SIG-M5 treated with dmso at 0.1 percent for 504 hours (cell line): ENCODE measurements at regions not wholly inside any gene's neighbourhood (a gene's known extent, or its start where the extent isn't known, plus 50 kb on each side); places are given as distances from the start of the nearest gene placed in this dataset.

Source experiments
- DNase-seq: peaks from one replicate; lab custom pipeline; 2025; ENCODE audit not compliant: unreplicated experiment; lab: John Stamatoyannopoulos, UW

- no peak for DNase-seq
These were observed 78.7 kb upstream of the ATP2B2 start for GRCh38 chr3:10583798-10584708.

GRCh38 chr3:10585945-10586344 lies 80.6 kb upstream of the ATP2B2 start:
- no peak for DNase-seq

GRCh38 chr3:10594915-10595314 lies 89.5 kb upstream of the ATP2B2 start:
- peak; percentile 79 for DNase-seq

- no peak for DNase-seq
These were observed 91.5 kb upstream of the ATP2B2 start for GRCh38 chr3:10596746-10597448.

- DNase-seq = no peak
These were observed 92.3 kb upstream of the ATP2B2 start for GRCh38 chr3:10597733-10598132.

GRCh38 chr3:10599017-10599416 lies 93.6 kb upstream of the ATP2B2 start:
- DNase-seq = no peak

GRCh38 chr3:10599444-10599843 lies 94.1 kb upstream of the ATP2B2 start:
- DNase-seq = no peak

GRCh38 chr3:10600296-10600714 lies 94.9 kb upstream of the ATP2B2 start:
- no peak for DNase-seq

- DNase-seq = no peak
These were observed 95.3 kb upstream of the ATP2B2 start for GRCh38 chr3:10600726-10601125.

- DNase-seq = no peak
These were observed 95.9 kb upstream of the ATP2B2 start for GRCh38 chr3:10601151-10601856.

GRCh38 chr3:10601857-10602230 lies 96.5 kb upstream of the ATP2B2 start:
- DNase-seq = no peak

- no peak for DNase-seq
These were observed 96.9 kb upstream of the ATP2B2 start for GRCh38 chr3:10602271-10602670.

GRCh38 chr3:10602769-10603768 lies 97.7 kb upstream of the ATP2B2 start:
- no peak for DNase-seq

- no peak for DNase-seq
These were observed 103.7 kb upstream of the ATP2B2 start for GRCh38 chr3:10609134-10609533.

GRCh38 chr3:10614168-10614567 lies 108.8 kb upstream of the ATP2B2 start:
- no peak for DNase-seq

- DNase-seq = no peak
These were observed 110.3 kb upstream of the ATP2B2 start for GRCh38 chr3:10615715-10616114.

- DNase-seq = no peak
These were observed 110.9 kb upstream of the ATP2B2 start for GRCh38 chr3:10616321-10616720.

GRCh38 chr3:10619989-10620832 lies 114.8 kb upstream of the ATP2B2 start:
- no peak for DNase-seq

GRCh38 chr3:10620833-10621082 lies 115.4 kb upstream of the ATP2B2 start:
- no peak for DNase-seq
